Osteoblast (primary cell): ENCODE measurements at regions not wholly inside any gene's neighbourhood (a gene's known extent, or its start where the extent isn't known, plus 50 kb on each side); places are given as distances from the start of the nearest gene placed in this dataset.

Source experiments
- DNase-seq: peaks from one replicate; pipeline ENCODE4 v3.0.0; 2011; ENCODE audit warnings: low spot score, mixed read lengths; ENCODE audit not compliant: insufficient read length; ENCODE audit errors: missing footprints
- H2AFZ ChIP-seq: 2 replicates; pipeline ENCODE4 v1.6.0; 2011; ENCODE audit warnings: mild to moderate bottlenecking, low read length
- H3K27ac ChIP-seq: 2 replicates; pipeline ENCODE4 v1.5.1; 2011; ENCODE audit warnings: mild to moderate bottlenecking, low read depth, low read length, moderate library complexity
- H3K27me3 ChIP-seq: 2 replicates; pipeline ENCODE4 v1.6.0; 2012; ENCODE audit warnings: mild to moderate bottlenecking, control low read depth, inconsistent platforms, low read length, moderate library complexity; ENCODE audit not compliant: insufficient read depth
- H3K36me3 ChIP-seq: 2 replicates; pipeline ENCODE4 v1.5.1; 2011; ENCODE audit warnings: mild to moderate bottlenecking, low read length, control low read depth, moderate library complexity; ENCODE audit not compliant: insufficient read depth
- H3K4me1 ChIP-seq: 2 replicates; pipeline ENCODE4 v1.5.1; 2011; ENCODE audit warnings: mild to moderate bottlenecking, low read length, control low read depth, moderate library complexity; ENCODE audit not compliant: insufficient read depth
- H3K4me2 ChIP-seq: 2 replicates; pipeline ENCODE4 v1.6.0; 2011; ENCODE audit warnings: mild to moderate bottlenecking, low read length; ENCODE audit not compliant: insufficient read depth
- H3K4me3 ChIP-seq: fragments of 200-600 bp; sonication (generic); 3 replicates; pipeline ENCODE4 v1.5.1; 2012; ENCODE audit warnings: mild to moderate bottlenecking, low read length, inconsistent platforms; ENCODE audit not compliant: insufficient read depth
- H3K79me2 ChIP-seq: 2 replicates; pipeline ENCODE4 v1.6.0; 2012; ENCODE audit warnings: mild to moderate bottlenecking, low read length, control low read depth, inconsistent platforms; ENCODE audit not compliant: insufficient read depth
- H3K9me3 ChIP-seq: 2 replicates; pipeline ENCODE4 v1.5.1; 2011; ENCODE audit warnings: low read depth, low read length, control low read depth
- H4K20me1 ChIP-seq: 2 replicates; pipeline ENCODE4 v1.6.0; 2012; ENCODE audit warnings: mild to moderate bottlenecking, low read length, control low read depth; ENCODE audit not compliant: insufficient read depth
- CTCF ChIP-seq: IDR thresholded peaks from 2 replicates; pipeline ENCODE4 v1.5.1; 2011; ENCODE audit warnings: mild to moderate bottlenecking, low read depth, low read length, moderate library complexity; ENCODE audit errors: extremely low read depth

DNA sequence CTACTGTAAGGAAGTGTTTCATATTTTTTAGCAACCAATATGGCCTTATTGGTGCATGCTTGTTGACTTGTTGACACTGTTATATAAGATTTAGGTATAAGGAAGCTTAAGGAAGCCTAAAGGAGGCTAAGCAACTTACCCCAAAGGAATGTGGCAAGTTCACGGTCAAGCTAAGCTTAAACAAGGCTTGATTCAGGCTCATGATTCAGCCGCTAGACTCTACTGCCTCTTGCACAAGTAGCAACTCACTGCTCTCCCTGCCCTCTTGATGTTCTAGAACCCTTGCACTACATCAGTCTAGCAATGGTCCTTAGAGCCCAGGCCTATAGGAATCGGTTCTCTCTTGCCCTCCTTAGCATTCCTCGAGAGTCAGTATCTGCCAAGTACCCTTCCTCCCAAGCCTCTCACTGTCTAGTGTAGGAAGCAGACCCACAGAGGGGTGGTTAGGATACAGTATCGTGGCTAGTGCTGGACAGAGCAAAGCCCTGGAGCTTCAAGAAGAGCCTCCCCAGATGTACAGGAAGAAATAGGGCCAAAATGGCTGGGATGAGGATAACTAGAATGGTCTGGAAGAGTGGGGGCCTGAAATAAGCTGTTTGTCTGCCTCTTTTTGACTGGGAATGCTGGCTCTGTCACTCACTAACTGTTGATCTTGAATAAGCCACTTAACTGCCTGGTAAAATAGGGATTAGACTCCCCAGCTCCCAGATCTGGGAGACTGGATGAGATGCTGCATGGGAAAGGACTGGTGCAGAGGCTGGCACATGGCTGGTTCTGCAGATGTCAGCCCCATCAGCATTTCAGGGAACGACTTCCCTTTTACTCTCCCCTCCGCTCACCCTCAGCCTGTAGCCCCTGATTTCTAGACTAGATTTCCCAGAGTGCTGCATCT is 122.2 kb downstream of the NAV1 start:
- no peak for TF ChIP-seq CTCF
- H4K20me1 ChIP-seq = peaks cover 96% of the 10 kb centered on the region
- peaks cover 99% of the 10 kb centered on the region for H3K79me2 ChIP-seq

GRCh38 chr1:201661823-201662359 is 123.0 kb downstream of the NAV1 start:
- Histone ChIP-seq H3K79me2 (peaks cover 99% of the 10 kb centered on the region), H2AFZ (no peak overlapping the region), H3K27me3 (no peaks in the 10 kb centered on the region), H3K4me1 (peaks cover 11% of the 10 kb centered on the region), H3K36me3 (peaks cover 49% of the 10 kb centered on the region), H3K4me2 (no peak overlapping the region), H3K9me3 (no peaks in the 10 kb centered on the region), H3K4me3 (no peak overlapping the region), H4K20me1 (peaks cover 95% of the 10 kb centered on the region), H3K27ac (no peak overlapping the region)
- DNase-seq = no peak
- TF ChIP-seq CTCF = no peak

More for the DNA sequence above, 122.2 kb downstream of the NAV1 start:
- H3K4me2 ChIP-seq = no peak overlapping the region
- H2AFZ ChIP-seq = no peak overlapping the region
- no peaks in the 10 kb centered on the region for H3K27me3 ChIP-seq
- peaks cover 50% of the 10 kb centered on the region for H3K36me3 ChIP-seq
- H3K27ac ChIP-seq = no peak overlapping the region
- H3K4me1 ChIP-seq = peaks cover 18% of the 10 kb centered on the region
- H3K9me3 ChIP-seq = no peaks in the 10 kb centered on the region
- H3K4me3 ChIP-seq = no peak overlapping the region
- no peak for DNase-seq

GRCh38 chr1:201662646-201663045 is 123.7 kb downstream of the NAV1 start:
- no peak for DNase-seq
- no peaks in the 10 kb centered on the region for H3K27me3 ChIP-seq
- H3K9me3 ChIP-seq = no peaks in the 10 kb centered on the region
- no peak overlapping the region for H2AFZ ChIP-seq
- no peak overlapping the region for H3K4me3 ChIP-seq
- no peak overlapping the region for H3K27ac ChIP-seq
- TF ChIP-seq CTCF = no peak
- H3K4me2 ChIP-seq = no peak overlapping the region
- peaks cover 95% of the 10 kb centered on the region for H4K20me1 ChIP-seq
- H3K36me3 ChIP-seq = peaks cover 50% of the 10 kb centered on the region
- peaks cover 10% of the 10 kb centered on the region for H3K4me1 ChIP-seq
- H3K79me2 ChIP-seq = peaks cover 99% of the 10 kb centered on the region

DNA sequence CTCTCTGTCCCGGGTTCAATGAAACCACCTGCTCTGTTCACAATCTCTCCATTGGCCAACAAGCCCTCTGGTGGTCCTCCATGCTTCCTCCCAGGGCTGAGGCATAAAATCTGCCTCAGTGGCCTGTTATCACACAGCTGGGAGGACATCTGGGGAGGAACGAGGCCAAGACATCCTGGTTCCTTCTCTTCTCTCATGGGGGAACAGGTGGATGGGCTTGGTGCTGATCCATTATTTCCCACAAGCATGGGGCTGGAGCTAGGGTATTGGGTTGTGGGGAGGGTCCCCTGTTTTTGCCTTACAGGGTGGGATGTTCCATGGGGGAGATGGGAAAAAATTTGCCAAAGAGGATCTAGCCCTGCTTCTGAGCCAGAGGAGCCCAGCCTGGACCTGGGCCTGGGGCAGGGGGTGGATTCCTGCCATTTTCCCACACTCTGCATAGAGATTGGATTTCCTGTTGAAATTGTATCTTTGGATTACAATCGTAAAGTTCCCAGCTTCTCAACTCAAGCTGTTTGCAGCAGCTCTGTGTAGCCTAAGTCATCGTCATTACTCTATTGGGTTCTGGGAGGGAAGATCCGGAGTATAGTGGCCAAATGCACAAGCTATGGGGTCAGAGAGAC is 124.7 kb downstream of the NAV1 start:
- H3K4me3 ChIP-seq = no peak overlapping the region
- no peak for TF ChIP-seq CTCF
- H4K20me1 ChIP-seq = peaks cover 96% of the 10 kb centered on the region
- H3K27me3 ChIP-seq = no peaks in the 10 kb centered on the region
- H3K36me3 ChIP-seq = peaks cover 53% of the 10 kb centered on the region
- H3K27ac ChIP-seq = no peak overlapping the region
- DNase-seq = no peak
- H2AFZ ChIP-seq = no peak overlapping the region
- no peak overlapping the region for H3K4me2 ChIP-seq
- peaks cover 100% of the 10 kb centered on the region for H3K79me2 ChIP-seq
- peaks cover 10% of the 10 kb centered on the region for H3K4me1 ChIP-seq
- H3K9me3 ChIP-seq = no peaks in the 10 kb centered on the region
